ENCODE measurements at regions not wholly inside any gene's neighbourhood (a gene's known extent, or its start where the extent isn't known, plus 50 kb on each side); places are given as distances from the start of the nearest gene placed in this dataset.
"Not testable (repeated sequence)": the region's sequence is repeated elsewhere in the genome, so short reads cannot be mapped to it uniquely, and the experiment has no call there.

DNA sequence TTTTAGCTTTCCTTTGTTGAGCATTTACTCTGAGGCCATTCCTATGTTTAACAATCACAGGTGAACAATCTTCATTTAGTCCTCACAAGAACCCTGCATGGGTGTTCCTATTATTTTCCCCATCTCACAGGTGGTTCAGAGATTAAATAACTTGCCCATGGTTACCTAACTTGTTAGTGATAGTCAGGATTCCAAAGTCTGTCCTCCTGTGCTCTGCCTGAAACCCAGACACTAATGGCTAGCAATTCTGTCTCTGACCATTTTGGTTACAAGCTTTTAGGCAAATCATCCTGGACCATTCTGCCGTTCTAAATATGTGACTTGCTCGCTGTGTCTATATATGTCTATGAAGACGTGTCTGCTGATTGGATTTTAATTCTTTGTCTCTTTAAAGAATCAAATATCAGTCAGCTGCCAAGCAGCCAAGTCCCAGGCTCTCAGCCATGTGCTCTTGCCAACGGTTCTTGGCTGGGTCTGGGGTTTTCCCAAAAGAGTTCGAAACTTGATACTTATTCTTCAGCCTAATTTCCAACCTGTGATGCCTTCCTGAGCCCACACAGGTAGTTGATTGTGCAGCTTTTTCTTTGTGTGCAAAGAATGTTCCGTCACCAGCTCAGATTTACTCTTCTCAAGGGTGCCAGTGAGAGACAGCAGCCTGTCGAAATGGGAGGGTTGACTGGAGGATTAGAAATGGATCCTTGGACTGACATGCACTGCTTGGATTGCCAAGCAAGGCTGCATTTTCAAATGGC lies 121.7 kb downstream of the NREP start:
- peak in 2 of 56 donors; percentile 1 to 2 for DNase-seq

DNA sequence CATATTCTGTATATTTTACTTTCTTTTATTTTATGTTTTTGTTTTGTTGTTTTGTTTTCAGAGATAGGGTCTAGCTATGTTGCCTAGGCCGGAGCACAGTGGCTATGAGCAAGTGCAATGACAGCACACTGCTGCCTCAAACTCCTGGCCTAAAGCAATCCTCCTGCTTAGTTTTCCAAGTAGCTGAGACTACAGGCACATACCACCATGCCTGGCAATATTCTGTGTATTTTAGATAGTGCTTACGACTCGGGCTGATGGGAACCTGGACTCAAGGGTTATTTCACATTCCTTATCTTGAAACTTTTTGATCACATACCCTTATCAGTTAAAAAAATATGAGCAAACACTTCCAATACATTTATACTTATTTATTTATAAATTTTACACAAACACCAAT lies 119.0 kb upstream of the STARD4 start:
- DNase-seq = no peak

DNA sequence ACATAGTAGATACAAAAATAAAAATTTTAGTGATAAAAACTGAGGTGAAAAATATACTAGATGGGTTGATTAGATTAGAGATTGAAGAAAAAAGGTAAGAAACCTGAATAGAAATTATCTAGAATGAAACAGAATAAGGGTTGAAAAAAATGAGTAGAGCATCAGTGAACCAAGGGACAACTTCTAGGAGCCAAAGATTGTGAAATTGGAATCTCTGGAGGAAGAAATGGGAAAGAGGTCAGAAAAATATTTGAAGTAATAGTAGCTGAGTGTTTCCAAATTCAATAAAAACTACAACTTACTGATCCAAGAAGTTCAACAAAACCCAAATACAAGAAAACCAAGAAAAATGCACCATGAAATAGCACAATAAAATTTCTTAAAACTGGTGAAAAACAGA lies 116.6 kb upstream of the STARD4 start:
- no peak for DNase-seq

DNA sequence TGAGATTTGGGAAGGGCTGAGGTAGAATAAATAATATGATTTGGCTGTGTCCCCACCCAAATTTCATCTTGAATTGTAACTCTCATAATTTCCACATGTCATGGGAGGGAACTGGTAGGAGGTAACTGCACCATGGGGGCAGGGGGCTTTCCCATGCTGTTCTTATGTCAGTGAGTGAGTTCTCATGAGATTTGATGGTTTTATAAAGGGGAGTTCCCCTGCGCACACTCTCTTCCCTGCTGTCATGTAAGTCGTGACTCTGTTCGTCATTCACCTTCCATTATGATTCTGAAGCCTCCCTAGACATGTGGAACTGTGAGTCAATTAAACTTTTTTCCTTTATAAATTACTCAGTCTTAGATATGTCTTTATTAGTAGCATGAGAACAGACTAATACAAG lies 115.5 kb upstream of the STARD4 start:
- no peak for DNase-seq

DNA sequence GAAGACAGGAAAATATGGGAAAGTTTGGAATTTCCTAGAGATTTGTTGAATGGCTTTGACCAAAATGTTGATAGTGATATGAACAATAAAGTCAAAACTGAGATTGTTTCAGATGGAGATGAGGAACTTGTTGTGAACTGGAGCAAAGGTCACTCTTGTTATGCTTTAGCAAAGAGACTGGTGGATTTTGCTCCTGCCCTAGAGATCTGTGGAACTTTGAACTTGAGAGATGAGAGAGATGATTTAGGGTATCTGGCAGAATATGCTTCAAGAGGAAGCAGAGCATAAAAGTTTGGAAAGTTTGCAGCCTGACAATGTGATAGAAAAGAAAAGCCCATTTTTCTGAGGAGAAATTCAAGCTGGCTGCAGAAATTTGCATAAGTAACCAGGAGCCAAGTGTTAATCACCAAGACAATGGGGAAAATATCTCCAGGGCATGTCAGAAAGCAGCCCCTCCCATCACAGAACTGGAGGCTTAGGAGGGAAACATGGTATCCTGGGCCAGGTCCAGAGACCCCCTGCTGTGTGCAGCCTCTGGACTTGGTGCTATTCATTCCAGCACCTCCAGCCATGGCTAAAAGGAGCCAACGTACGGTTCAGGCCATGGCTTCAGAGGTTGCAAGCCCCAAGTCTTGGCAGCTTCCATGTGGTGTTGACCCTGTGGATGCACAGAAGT lies 114.3 kb upstream of the STARD4 start:
- no peak for DNase-seq

DNA sequence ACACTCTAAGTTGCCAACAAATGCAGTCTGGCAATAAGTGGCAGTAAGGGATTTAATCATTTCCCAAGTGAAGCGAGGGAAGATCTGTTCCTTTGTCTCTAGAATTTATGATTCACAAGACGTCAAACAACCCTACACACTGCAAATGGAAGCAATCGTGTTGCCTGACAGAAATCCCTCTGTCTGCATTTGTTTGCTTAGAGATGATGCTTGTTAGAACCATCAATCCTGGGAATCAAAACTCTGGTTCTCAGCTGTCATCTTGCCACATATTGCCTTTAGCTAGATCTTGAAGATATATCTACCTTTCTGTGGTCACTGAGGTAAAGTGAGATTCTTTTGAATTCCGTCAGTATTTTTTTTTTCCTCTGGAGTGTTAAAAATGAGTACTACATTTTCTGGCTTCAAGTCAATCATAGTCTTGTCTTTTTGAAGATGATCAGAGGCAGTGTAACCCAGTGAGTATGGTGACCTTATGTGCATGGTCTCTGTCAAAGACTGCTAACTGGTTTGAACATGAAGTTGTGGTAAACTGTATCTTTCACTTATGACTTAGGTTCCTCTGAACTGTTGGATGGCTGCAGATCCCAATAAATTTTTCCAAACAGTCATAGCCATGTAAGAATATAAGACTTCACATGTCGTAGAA lies 106.4 kb upstream of the STARD4 start:
- DNase-seq = no peak

DNA sequence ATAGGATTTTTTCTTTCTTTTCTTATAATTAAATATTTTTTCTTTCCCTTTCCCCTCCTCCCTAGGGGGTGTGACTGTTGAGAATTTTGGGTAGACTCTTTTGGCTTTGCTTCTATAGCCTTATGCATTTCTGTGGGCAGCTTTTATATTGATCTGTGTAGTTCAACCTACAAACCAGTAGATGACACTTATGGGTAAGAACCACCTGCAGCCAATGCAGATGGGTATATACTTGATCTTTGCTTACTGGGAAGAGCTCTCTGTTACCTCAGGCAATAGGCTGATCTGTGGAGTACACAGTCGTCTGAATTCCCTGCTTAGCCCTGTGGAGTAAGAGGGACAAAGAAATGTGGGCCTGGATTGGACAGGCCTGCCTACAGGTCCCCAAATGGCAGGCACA lies 102.7 kb upstream of the STARD4 start:
- no peak for DNase-seq

DNA sequence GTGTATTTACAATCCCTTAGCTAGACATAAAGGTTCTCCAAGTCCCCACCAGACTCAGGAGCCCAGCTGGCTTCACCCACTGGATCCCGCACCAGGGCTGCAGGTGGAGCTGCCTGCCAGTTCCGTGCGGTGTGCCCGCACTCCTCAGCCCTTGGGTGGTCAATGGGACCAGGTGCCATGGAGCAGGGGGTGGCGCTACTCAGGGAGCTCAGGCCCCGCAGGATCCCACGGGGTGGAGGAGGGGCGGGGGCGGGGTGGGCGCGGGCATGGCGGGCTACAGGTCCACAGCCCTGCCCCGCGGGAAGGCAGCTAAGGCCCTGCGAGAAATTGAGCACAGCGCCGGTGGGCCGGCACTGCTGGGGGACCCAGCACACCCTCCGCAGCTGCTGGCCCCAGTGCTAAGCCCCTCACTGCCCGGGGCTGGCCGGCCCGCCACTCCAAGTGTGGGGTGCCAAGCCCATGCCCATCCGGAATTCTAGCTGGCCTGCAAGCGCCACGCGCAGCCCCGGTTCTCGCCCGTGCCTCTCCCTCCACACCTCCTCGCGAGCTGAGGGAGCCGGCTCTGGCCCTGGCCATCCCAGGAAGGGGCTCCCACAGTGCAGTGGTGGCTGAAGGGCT lies 99.8 kb upstream of the STARD4 start:
- DNase-seq = not testable (repeated sequence)

DNA sequence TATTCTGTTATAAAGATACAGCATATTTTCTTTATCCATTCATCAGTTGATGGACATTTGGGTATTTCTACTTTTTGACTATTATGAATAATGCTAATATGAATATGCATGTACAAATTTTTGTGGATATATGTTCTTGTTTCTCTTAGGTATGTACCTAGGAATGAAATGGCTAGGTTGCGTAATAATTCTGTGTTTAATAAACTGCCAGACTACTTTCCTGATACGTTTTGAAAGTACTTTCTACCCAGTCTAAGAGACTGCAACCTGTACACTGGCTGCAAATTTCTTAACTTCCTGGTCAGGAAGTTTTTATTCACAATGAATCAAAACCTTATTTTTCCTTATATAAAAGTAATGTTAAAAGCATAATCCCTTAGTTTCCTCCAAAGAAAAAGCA lies 93.9 kb upstream of the STARD4 start:
- DNase-seq = no peak

DNA sequence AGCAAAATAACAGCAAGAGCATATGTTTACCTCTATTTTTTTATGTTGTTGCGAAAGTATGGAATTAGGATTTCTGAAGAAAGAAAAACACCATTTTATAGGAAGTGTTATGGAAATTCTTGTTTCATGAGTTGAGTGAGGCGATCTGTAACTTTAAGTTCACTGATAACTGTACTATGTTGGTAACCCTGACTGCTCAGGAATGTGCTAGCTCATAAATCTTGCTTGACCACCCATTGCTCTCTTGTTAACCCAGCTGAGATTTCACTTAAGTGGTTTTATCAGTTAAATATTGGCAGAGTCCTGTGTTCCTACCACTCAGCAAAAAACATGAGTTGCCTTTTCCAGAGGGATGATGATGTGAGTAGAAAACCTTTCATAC lies 91.1 kb upstream of the STARD4 start:
- no peak for DNase-seq

DNA sequence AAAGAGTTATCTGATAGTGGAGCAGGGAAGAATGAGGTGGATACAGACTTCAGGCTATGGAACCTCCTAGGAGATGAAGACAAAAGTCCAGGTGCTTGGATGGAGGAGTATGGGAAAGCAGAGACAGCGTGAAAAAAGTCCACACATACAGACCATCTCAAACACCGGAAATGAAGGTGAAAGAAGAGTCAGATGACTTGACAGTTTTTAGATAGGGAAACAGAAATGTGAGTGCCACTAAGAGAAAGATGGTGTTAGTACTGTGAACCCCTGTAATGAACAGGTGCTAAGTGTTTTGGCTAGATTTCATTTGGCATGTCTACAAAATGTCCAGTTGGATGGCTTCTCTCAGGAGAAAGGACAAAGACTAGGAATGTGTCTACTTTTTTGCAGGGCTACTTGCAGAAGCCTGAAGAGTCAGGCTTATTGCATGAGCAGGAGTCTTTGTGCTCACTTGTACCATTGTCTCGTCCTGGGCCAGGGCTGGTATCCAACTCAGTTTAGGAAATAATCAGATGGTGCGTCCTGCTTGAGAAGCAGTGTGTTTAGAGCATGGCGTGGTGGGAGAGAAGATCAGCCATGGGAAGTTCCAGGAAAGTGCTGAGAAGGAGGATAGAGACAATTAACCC lies 90.6 kb upstream of the STARD4 start:
- no peak for DNase-seq

DNA sequence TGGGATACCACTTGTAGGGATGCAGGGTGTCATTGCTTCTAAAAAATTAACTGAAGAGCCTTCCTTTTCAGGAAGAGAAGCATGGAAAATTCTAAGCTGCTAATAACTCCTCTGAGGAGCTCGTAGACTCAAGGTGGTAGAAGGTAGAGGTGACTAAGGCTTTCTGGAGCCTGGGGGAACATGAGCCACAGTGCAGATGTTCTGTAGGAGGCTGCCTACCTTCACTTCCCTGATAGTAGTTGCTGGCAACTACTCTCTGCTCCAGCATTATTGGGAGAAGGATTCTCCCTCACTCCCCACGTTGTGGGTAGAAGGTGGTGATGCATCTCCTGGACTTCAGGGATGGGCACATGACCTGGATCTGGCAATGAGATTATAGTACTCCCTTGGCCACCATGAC lies 86.7 kb upstream of the STARD4 start:
- DNase-seq = no peak

DNA sequence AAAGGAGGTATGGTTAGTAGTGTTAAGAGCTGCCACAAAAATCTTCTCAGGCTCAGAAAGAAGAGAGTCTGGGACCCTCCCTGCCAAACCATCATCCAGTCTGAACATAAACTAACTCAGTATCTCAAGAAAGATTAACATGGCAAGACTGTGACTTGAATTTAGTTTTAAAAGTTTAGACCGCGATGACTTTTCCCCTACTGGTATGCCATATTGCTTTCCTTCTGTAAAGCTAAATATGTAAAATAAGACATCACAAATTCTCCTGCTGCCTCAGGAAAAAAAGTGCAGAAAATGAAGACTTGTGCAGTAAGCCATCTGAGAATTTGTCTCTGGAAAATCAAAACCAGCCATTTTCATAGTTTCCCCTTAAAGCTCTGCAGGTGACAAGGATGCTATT lies 85.2 kb upstream of the STARD4 start:
- DNase-seq = no peak

DNA sequence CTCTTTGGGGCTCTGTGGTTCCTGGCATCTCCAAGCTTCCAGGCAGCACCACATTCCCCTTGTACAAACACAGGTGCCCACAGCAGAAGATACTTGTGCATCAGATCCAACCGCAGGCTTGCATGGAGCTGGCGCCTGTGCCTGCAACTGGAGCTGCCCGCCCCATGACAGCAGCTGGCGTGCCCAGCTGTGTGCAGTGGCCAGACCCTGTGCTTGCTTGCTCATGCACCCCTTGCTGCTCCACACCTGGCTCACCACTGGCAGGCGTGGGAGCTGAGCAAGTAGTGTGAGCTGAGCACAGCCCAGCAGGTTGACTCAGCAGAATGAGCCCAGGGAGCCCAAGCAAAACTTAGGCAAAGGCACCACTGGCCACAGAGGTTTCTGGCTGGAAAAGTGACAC lies 84.4 kb upstream of the STARD4 start:
- DNase-seq = no peak

DNA sequence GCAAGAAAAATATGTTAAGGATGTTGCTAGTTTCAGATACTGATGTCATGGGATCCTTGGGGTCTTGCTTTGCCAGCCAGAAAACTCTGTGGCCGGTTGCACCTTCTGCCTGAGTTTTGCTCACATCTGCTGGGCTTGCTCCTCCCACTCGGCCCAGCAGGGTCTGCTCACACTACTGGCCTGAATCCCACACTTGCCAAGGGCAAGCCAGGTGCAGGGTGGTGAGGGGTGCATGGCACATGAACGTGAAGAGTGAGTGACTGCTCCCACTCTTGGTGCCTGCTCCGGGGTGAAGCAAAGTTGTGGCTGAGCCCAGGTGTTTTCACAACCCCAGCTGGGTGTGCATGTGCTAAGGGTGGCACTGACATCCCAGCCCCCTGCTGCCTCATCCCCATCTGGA lies 83.1 kb upstream of the STARD4 start:
- DNase-seq = no peak

DNA sequence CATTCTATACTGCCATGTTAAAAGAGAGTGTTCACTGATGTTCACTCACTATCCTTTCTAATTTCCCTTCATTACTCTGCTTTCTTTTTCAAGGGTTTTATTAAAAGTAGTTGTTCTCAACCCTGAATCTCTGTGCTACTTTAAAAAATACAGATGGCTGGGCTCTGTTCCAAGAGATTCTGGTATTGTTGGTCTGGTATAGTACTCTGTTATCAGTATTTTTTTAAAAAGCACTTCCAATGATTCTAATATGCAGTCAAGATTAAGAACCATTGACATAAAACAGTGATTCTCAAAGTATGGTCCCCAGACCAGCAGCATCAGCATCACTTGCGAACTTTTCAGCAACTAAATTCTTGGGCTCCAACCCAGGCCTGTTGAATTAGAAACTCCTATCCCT lies 77.0 kb upstream of the STARD4 start:
- no peak for DNase-seq

DNA sequence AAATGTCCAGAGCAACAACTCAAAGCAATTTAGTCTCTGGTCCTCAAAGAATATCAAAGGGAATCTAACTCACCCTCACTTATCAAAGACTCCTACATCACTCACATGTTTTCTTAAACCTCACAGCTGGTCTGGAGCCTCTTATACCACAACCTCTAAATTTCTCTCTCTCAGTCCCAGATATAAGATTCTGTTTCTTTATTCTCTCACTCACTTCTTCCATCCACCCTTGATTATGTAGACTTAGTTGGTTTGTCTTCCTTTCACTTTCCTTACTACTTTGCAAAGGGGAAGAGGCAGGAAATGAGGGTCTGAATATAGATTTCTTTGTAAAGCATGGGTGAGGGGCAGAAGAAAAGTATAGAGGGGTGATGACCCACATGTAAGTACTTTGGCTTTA lies 75.4 kb upstream of the STARD4 start:
- no peak for DNase-seq

DNA sequence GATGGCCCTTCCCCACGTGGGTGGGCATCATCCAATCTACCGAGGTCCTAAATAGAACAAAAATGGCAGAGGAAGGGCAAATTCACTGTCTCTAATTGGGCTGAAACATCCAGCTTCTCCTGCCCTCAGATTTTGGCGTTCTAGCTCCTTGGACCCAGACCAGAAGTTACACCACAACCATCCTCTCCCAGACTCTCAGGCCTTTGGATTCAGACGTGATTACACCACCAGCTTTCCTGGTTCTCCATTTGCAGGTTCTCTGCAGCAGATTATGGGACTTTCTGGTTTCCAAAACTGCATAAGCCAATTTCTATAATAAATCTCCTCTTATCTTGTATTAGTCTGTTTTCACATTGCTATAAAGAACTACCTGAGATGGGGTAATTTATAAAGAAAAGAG lies 73.6 kb upstream of the STARD4 start:
- no peak for DNase-seq

DNA sequence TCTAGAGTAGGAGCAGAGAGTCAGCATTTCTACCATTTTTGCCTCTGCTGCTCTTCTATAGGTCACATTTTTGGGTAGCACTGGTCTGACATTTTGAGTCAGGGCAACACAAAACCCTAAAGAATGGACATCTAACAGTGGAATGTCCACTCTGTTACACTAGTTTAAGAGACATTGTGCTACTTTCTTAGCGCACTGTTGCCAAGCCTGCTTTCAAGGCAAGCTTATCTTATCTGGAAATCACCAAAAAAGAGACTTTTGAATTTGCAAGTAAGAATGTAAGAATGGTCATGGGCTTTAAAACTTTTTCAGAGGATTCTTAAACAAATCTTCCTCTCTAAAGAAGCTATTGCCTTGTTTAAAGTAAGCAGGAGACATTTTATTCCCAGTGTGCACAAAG lies 73.0 kb upstream of the STARD4 start:
- DNase-seq = no peak

DNA sequence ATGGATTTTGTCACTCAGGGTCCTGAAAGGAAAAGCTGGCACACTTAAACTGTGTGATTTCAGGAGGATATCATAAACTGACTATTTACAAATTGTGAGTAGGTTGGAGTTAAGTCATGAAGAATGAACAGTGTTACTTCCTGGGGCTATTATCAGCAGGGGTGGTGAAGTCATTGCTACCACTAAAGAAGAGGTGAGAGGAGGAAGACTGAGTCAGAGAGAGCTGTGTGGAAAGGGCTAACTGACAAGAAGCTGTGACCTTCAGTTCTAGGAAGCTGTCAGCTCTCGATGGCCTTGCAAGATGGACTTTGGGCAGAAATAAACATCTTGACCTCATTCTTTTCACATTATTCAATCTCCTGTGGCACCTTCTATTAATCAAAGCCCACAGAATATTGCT lies 72.3 kb upstream of the STARD4 start:
- DNase-seq = no peak

DNA sequence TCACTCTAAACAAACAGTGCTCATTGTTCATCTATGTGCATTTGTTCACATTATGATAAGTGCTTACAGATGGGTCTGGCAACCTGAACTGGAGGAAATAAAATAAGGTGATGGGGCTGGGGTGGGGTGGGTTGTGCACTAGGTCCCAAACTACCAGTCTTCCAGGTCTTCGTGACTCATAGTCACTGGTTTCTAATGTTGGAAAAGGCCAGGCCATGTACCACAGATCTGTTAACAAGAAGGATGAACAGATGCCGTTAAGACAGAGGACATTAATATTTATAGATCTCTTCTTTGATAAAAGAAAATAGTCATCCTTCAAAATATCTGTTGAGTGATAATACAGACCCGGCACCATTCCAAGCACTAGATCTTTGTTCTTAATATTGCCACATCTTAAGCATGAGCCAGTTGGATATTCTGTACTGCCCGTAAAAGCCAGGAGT lies 71.4 kb upstream of the STARD4 start:
- no peak for DNase-seq

Data from nucleus accumbens (tissue), 56 donors.